HG03342 (cell line): ENCODE measurements at regions not wholly inside any gene's neighbourhood (a gene's known extent, or its start where the extent isn't known, plus 50 kb on each side); places are given as distances from the start of the nearest gene placed in this dataset.

Experiments
- ATAC-seq: cut with Tn5 transposase; IDR thresholded peaks from one replicate; pipeline ENCODE4 v1.9.1; 2021; ENCODE audit warnings: mild to moderate bottlenecking, moderate library complexity; ENCODE audit not compliant: unreplicated experiment

DNA sequence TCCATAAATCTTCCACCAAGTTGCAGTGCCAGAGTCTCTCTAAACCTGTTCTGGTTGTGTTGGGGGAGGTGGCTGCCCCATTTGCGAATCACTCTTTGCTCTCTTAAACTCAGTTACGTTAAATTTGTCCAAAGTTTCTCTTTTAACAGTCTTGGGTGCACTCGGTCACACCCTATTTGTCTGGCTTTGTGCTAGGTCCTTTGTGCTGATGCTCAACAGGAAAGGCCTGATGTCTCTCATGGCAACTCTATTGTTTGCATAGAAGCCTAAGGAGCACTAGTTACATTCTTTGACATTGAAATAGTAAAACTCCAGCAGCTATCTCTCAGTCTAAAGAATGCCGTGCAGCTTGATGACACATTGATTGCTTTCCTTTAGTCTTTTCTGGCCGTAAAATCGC is 105.1 kb downstream of the TRMT11 start:
- ATAC-seq: no peak

DNA sequence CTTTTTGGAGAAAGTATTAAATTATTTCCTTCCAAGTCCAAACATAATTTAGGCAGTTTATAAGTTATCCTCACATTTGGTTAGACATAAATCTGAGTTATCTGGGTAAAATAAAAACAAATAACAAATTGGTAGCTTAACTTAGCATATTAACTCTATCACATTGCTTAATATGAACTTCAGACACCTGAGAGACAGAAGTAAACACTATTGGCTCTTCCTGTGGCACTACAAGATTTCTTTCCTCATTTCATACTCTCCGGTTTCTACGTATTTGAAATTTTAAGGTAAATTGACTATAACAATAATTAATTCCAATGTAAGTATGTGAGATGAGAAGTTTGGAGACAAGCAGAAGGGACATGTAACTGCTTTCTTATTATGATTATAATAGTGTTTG is 106.8 kb downstream of the TRMT11 start:
- ATAC-seq: no peak

DNA sequence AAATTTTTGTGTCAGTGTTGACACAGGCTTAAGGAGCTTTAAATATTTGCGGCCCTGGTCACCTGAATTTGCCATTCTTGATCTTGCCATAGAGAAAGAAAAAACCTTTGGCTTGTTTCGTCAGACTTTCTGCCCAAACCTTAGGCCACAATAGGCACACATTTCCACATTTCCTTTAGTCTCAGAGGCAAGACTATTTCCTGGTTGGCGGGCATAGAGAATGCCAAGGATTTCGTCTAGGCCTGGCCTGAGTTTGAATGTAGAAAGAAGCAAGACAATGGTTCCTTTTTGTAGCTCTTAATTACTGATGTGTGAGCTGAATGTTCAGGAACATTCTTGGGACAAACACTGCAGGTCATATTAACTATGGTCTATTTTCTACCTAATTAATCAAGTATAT is 108.1 kb downstream of the TRMT11 start:
- no peak for ATAC-seq

DNA sequence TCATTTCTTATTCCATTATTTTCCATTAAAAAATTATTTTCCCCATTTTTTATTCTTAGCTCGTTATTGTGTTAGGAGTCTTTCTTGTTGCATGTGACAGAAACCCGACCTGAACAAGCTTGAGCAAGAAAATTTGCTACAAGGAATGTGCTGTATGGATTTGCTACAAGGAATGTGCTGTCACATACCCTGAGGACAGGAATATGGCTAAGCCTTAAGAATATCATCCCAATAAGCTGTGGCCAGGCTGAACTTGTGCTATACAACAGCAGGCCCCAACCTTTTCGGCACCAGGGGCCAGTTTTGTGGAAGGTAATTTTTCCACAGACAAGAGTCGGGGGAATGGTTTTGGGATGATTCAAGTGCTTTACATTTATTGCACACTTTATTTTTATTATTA is 114.0 kb downstream of the TRMT11 start:
- ATAC-seq: no peak

DNA sequence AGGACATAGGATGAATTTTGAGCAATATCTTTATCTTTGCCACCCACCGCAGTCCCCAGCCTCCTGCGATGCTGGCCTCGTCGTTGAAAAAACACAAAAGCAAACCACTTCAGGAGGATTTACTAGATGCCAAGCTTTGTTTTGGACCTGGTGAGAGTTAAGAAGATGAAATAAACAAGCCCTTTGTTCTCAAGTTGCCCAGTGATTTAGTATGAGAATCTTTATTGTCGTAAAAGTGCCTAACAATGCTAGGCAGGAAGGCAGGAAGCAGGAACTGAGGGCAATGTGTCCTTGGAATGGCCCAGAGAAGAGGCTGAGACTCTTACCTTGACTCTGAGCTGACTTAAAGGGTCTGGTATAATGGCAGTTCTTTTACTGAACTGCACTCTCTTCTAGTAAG is 116.0 kb downstream of the TRMT11 start:
- ATAC-seq: no peak

DNA sequence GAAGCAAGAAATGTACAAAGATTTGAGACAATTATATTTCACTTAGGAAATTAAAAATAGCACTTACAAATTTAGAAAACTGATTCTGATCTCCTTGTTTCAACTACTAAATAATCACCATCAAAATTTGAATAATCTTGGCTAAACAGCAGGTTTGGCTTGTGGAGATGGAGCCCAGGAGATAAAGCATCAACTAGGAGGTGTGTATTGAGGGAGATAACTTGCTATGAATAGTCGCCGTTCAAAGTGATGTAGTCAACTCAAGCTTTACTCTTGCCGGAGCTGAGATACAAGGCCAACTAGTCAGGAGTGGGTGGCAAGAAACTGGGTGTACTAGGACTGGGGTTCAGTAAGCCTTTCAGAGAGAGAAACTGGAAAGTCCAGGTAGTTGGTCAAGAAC is 117.7 kb downstream of the TRMT11 start:
- ATAC-seq: no peak

DNA sequence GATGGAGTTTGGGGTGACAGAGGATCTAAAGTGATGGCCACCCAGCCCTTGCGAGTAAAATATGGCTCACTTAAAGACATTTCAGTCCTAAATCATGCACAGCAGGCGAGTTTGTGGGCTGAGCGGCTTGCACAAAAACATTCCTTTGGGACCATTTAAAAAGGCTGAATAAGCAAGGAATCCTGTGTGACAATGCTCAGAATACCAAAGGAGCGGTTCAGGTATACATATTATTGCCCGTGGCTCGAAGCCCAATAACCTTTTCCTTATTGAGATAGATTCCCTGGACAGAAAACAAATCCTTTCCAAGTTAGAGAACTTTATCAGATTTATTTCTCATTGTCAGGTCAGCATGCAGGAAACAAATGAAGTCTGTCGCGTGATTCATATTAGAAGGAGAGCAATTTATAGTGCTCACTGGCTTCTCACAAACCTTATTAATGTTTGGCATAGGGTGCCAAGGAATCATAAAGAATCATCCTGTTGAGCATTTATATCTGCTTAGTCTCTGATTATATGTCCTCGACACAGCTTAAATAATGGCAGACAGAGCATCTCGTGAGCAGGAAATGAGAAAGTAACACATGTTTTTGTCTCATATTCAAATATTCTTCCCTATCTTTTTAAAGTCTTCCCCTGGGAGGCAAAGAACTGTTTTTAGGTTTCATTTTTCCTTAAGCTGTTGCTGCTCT is 121.3 kb downstream of the TRMT11 start:
- no peak for ATAC-seq

DNA sequence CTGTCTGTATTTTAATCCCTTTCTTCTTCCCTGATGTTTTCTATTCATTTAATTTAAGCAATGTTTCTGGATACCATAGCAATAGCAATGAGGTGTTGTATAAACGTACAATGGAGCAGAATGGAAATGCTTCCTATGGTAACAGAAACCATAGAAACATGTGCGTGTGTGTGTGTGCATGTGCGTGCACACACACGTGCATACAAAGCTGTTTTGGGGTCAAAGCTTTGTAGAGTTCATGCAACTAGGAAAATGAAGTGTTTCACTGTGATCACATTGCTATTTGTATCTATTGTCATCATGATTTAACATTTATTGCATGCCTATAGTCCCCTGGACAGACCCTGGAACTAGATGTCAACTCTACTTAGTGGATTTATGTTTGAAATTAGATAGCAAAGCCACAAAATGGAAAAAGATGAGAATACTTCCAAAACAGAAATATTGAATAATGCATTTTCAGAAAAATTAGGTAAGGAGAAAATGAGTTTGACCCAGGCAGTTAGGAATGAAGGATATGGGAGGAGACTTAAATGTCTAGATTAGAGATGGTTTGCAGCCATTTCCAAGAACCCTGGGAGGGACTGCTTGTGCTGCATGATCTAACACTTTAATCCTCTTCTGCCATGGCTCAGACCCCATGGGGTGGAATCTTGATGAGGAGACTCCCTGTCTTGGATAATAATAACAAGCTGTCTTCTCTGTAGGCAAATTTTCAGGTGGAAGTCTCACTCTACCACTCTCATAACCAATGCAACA is 124.4 kb downstream of the TRMT11 start:
- ATAC-seq: no peak

DNA sequence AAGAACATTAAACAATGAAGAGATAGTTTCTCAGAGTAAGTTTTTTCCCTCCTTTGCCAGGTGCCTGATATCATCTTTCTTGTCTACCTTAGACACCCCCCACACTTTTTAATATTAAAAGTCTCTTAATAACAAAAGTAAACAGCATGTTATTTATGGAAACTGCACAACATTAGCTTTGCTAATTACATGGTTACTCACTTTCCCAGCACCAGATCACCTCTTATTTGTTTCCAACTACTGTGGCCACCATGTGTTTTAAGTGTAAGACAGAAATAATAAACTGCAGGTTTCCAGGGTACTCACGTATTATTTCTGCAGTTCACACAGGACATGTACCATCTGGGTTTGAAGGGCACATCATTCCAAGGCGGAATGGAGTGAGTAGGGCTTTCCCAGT is 125.0 kb downstream of the TRMT11 start:
- no peak for ATAC-seq

DNA sequence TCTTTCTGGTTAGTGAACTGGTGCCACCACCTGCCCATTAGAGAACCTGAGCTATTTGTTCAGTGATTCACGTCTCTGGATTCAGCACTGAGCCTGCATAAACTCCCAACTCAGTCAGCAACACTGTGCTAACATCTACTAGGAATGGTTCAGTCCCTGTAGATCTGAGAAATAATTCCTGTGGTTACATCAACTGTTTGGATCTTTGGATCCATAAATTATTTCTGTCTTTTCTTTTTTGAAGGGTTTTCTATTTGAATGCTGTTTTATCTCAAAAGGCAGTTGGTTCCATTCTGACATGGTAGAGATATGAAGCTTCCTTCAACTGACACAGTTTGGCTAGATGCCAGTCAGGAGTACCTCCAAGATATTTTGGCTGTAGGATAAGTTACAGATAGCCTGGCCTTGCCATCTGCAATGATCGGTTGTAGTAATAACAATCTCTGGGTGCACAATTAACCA is 125.9 kb downstream of the TRMT11 start:
- no peak for ATAC-seq

DNA sequence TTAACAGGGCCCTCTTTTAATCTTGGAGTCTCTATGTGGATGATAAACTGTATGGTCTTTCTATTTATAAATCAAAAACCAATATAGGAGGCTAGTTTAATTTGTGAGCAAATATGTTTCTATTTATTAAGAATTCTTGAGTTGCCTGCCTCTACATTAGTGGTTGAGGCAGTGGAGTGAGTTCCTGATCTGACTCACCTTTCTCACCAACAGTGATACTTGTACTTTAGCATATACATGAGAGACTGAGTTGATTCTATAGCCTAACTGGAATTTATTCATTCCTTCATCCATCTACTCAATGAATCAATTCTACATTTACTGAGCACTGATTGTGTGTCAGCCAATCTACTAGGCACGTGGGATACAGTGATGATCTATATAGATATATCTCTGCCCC is 126.9 kb downstream of the TRMT11 start:
- ATAC-seq: no peak

DNA sequence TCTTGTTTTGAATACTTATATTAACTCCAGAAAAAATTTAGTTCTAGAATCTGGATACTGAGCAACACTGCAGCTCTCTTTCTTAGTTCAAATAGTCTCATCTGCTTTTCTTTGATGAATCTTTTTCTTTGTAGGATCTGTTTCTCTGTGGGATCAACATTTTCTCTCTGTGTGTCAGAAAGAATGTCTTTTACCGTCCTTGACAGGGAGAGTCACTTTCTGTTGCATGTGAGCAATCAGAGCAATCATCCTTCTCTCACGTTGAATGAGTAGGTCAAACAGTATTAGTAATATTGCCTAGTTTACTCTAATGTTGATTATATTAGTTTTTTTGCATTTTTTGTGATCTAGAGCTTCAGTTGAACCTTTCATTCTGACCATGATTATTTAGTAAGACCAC is 130.9 kb downstream of the TRMT11 start:
- no peak for ATAC-seq

DNA sequence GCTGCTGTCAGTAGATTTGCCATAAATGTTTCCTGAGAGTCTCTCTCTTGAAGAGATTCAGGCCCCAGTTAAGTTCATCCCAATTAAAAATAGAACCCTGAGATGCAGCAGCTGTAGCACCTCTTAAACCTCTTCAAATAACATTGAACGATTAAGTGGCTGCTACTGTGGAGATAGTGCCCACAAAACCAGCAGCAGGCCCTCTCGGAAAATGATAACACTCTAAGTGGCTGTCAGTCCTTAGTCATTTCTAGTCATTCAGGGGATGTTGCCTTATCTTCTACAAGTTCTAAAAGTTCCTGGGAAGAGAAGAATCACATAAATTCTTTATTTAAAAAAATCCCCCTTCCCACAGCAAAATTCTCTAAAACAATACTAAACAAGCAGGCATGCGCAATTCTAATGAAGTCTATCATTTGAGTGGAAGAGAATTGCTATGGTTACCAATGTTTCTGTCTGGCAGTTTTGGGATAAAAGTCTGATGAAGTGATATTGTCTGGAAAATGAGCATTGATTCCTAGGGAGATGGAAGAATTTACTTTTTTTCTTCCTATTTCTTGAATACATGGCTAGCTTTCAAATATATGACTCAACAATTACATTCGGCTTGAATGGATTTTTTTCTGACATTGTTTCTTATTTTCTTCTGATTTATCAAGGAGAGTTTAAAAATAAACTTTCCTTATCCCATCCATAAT is 131.9 kb downstream of the TRMT11 start:
- ATAC-seq: no peak

DNA sequence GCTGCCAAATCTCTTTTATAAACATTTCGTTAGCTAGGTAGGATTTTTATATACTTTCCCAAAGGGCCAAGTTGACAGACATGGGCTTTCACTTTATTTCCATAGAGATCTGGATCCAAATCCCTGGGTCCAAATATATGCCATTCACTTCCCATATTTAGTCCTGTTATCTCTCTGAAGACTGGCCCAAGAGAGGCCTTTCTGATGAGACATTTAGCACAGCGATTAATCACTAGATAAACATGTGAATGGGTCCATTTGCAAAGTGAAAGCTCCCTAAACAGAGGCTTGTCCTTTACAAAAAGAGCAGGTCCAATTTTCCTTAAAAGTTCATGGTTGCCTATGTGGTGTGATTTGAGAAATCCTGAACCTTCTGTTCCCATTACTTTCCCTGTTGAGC is 132.6 kb downstream of the TRMT11 start:
- ATAC-seq: no peak

DNA sequence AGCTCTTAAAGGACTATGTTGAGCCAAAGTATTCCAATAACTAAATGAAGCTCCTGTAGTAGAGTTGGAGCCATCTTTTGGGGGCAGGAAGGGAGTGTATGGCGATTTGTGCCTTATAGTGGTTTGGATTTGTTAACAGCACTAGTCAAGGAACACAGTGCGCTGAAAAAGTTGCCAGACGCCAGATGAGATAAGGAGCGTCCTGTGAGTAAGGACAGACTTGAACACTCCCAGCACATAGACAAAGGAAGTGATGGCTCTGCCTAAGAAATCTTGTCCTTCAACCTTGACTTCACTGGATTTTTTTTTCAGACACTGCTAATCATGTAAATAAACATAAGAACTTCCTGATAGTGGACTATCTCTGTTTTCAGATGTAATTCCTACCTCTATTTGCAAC is 136.9 kb downstream of the TRMT11 start:
- no peak for ATAC-seq

DNA sequence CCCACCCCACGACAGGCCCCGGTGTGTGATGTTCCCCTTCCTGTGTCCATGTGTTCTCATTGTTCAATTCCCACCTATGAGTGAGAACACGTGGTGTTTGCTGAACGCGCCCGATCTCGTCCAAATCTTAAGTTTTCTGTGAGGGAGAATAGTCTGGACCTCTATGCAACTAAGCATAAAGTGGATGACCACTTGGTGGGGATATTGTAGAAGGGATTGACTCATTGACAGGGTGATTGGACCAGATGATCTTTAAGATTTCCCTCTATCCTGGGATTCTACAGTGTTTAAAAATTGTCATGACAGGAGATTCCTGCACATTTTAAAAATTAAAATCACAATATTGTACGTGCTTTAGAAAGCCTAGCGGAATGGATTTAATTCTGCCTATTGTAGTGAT is 141.3 kb downstream of the TRMT11 start:
- no peak for ATAC-seq

DNA sequence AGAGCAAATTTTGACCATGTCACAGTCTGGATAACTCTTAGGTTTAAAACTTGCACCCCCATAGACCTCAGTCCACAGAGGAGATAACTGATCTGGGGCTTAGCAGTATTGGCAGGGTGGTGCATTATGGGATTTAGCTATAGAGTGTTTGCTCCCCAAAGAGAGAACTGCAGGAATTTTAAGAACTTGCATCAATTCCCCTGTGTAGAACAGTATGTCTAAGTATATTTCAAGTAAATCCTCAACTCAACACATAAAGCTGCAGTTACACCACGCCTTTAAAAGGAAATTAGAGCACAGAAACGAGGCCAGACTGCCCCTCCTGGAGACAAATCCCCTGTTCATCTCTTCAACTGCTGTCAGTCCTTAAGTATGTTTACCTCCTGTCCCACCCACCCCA is 144.9 kb downstream of the TRMT11 start:
- ATAC-seq: no peak

DNA sequence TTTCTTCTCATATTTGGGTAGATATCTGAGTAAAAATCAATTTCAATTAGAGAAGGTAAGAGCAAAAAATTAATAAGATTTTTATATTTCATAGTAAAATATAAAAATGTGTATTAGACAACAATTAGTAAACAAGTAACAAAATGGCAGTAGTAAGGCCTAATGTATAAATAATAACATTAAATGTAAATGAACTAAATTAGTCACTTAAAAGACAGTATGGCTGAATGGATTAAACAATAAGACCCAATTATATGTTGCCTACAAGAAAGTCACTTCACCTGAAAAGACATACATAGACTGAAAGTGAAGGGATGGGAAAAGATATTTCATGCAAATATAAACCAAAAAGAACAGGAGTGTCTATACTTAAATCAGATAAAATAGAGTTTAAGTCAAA is 147.6 kb downstream of the TRMT11 start:
- no peak for ATAC-seq

DNA sequence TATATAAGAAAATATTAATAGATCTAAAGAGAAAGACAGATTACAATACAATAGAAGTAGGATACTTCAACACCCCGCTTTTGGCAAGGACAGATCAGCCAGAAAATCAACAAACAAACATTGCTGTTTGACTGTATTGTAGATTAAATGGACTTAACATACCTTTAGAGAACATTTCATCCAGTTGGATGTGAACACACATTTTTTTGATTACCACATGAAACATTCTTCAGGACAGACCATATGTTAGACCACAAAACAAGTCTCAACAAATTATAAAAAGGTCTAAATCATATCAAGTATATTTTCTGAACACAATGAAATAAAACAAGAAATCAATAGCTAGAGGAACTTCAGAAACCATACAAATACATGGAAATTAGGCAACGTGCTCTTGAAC is 148.2 kb downstream of the TRMT11 start:
- no peak for ATAC-seq

DNA sequence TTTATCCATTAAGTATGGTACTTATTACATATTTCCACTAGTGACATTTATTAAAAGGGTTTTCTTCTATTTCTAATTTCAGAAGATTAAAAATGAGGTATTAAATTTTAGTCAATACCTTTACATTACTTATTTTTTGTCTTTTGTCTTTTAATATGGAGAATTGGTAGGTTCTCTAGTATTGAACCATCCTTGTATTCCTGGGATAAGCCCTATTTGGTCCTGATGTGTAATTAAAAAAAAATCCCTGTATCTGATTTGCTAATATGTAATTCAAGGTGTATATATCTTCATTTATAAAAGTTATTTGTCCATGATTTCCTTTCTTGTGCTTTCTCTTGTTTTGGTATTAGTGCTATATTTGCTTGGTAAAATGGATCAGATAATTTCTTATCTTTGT is 153.7 kb downstream of the TRMT11 start:
- ATAC-seq: no peak

DNA sequence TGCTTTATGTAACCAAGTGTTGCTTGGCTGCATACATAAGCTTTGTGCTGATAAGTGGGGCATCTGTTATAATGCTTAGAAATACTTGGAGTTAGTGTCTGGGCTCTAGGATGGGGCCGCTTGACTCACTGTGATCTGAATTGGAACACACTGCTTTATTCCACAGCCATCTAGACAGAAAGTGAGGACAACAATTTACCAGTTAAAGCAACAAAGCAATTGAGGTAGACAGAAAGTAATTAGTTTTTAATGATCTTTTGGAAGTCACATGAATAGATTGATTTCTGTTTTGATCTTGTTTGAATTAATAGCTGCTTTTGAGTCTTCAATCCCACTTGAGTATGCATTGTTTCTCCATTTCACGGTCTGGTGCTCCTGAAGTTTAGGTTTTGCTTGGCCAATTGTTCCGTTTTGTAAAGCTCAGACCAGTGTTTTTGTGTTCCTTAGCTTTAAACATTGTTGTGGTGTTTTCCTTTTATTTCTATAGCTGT is 157.5 kb downstream of the TRMT11 start:
- no peak for ATAC-seq

DNA sequence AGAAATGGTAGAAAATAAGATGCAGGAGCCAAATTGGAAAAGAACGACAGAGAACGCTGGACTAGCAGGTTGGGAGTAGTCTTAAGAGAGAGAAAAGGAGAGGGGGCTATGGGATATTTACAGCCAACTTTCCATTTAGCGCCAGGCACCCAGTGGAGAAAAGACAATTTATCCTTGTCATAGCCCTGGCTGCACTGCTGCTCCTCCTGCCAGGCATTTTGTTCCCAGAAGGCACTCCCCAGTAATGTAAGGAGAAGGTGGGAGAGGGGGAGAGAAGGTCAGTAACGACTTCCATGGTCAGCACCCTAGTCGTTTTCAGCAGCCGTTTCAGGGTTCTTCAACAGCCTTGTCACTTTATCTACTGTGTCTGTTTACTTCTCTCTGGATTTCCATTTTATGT is 159.0 kb downstream of the TRMT11 start:
- ATAC-seq: no peak
